Gastroesophageal sphincter (tissue), 3 donors: ENCODE measurements at regions not wholly inside any gene's neighbourhood (a gene's known extent, or its start where the extent isn't known, plus 50 kb on each side); places are given as distances from the start of the nearest gene placed in this dataset.
"Not testable (repeated sequence)": the region's sequence is repeated elsewhere in the genome, so short reads cannot be mapped to it uniquely, and the experiment has no call there.

Experiments used
- CTCF ChIP-seq, 4 experiments: fragments of 200-600 bp in 2 of 4; fragments of 450-650 bp in 2 of 4; sonication (generic) in 1 of 4; IDR thresholded peaks; one replicate each; pipeline ENCODE4 v1.5.1; 2017 to 2019; ENCODE audit warnings: antibody characterized with exemption in 4 of 4, mild to moderate bottlenecking in 2 of 4, moderate library complexity in 2 of 4
- EP300 ChIP-seq: sonication (generic); formaldehyde crosslinking; IDR thresholded peaks from one replicate; pipeline ENCODE4 v1.6.1; 2017; ENCODE audit warnings: antibody characterized with exemption, mild to moderate bottlenecking
- POLR2AphosphoS5 ChIP-seq: sonication (generic); formaldehyde crosslinking; IDR thresholded peaks from one replicate; pipeline ENCODE4 v1.6.1; 2017; ENCODE audit warnings: antibody characterized with exemption

GRCh38 chr22:10771744-10772143 is 4756.2 kb upstream of the OR11H1 start:
- TF ChIP-seq POLR2AphosphoS5; CTCF (IDR thresholded peaks at IDR 0.05); EP300: not testable (repeated sequence)
